Smooth muscle cell (in vitro differentiated cells): ENCODE measurements at regions not wholly inside any gene's neighbourhood (a gene's known extent, or its start where the extent isn't known, plus 50 kb on each side); places are given as distances from the start of the nearest gene placed in this dataset.

Source experiments
- DNase-seq: peaks from one replicate; lab custom pipeline; 2025; ENCODE audit not compliant: unreplicated experiment; lab: John Stamatoyannopoulos, UW
- H2AFZ ChIP-seq: fragments of 200-600 bp; sonication (generic); 2 replicates; pipeline ENCODE4 v1.6.0; 2016; ENCODE audit warnings: antibody characterized with exemption, low read depth, mild to moderate bottlenecking
- H3F3A ChIP-seq: fragments of 200-600 bp; sonication (generic); 2 replicates; pipeline ENCODE4 v1.6.0; 2017; ENCODE audit warnings: antibody characterized with exemption, low read depth
- H3K27ac ChIP-seq: fragments of 200-600 bp; sonication (generic); 2 replicates; pipeline ENCODE4 v1.5.1; 2016; ENCODE audit warnings: low read depth, mild to moderate bottlenecking
- H3K27me3 ChIP-seq: fragments of 200-600 bp; sonication (generic); 2 replicates; pipeline ENCODE4 v1.6.1; 2016; ENCODE audit warnings: low read depth, mild to moderate bottlenecking
- H3K36me3 ChIP-seq: fragments of 200-600 bp; sonication (generic); 2 replicates; pipeline ENCODE4 v1.5.1; 2016; ENCODE audit warnings: low read depth
- H3K4me1 ChIP-seq: fragments of 200-600 bp; sonication (generic); 2 replicates; pipeline ENCODE4 v1.5.1; 2016; ENCODE audit warnings: low read depth
- H3K4me2 ChIP-seq: fragments of 200-600 bp; sonication (generic); 2 replicates; pipeline ENCODE4 v1.6.0; 2016; ENCODE audit warnings: mild to moderate bottlenecking
- H3K4me3 ChIP-seq: fragments of 200-600 bp; sonication (generic); 2 replicates; pipeline ENCODE4 v1.5.1; 2016; ENCODE audit warnings: mild to moderate bottlenecking
- H3K79me2 ChIP-seq: fragments of 200-600 bp; sonication (generic); 2 replicates; pipeline ENCODE4 v1.6.0; 2016; ENCODE audit warnings: low read depth, mild to moderate bottlenecking
- H3K9ac ChIP-seq: fragments of 200-600 bp; sonication (generic); 2 replicates; pipeline ENCODE4 v1.6.0; 2016; ENCODE audit warnings: low read depth
- H3K9me3 ChIP-seq: fragments of 200-600 bp; sonication (generic); replicated peaks from 2 replicates; pipeline ENCODE4 v1.5.1; 2016; ENCODE audit warnings: low read depth
- H4K20me1 ChIP-seq: fragments of 200-600 bp; sonication (generic); 2 replicates; pipeline ENCODE4 v1.6.0; 2016; ENCODE audit warnings: low read depth
- WGBS: methylation state at CpG from one replicate; pipeline ENCODE4 v1.1.7; 2016; ENCODE audit warnings: low lambda C conversion rate; 5-methylcytosine and 5-hydroxymethylcytosine counted together
- TF ChIP-seq, protein P1 (sequence below): fragments of 200-600 bp; sonication (generic); IDR thresholded peaks from 2 replicates; pipeline ENCODE4 v1.5.1; 2017; ENCODE audit warnings: borderline replicate concordance, mild to moderate bottlenecking, antibody characterized with exemption; ENCODE audit not compliant: insufficient read depth, poor library complexity, severe bottlenecking

DNA sequence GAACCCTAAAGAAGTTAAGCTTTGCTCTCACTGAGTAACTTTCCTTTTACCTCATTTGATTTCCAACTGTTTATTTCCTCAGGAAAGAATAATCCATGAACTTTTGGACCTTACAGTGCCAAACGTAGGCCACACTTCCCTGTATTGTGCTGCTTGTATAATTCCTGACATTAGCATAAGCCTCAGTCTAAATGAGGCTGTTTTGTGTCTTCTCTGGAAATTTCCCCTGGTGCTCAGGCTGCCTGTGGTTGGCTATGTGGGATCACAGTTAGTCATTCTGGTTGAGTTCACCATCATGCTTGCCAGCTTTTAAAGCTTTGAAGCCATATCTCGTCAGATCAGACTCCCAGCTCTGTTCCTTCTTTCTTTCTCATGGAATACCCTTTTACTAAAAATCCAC lies 107.0 kb downstream of the FAM76B start:
- Histone ChIP-seq H3K4me1 (peaks cover 10% of the 10 kb centered on the region), H3K36me3 (no peaks in the 10 kb centered on the region), H4K20me1 (no peaks in the 10 kb centered on the region), H3K27me3 (no peaks in the 10 kb centered on the region), H3K9ac (no peak overlapping the region), H3K4me2 (peak overlapping the region; percentile 17), H3K9me3 (no peaks in the 10 kb centered on the region), H3F3A (peaks cover 6% of the 10 kb centered on the region), H3K27ac (peak overlapping the region; percentile 59), H2AFZ (peak overlapping the region; percentile 39), H3K4me3 (no peak overlapping the region), H3K79me2 (no peaks in the 10 kb centered on the region)
- TF ChIP-seq, protein P1, sequence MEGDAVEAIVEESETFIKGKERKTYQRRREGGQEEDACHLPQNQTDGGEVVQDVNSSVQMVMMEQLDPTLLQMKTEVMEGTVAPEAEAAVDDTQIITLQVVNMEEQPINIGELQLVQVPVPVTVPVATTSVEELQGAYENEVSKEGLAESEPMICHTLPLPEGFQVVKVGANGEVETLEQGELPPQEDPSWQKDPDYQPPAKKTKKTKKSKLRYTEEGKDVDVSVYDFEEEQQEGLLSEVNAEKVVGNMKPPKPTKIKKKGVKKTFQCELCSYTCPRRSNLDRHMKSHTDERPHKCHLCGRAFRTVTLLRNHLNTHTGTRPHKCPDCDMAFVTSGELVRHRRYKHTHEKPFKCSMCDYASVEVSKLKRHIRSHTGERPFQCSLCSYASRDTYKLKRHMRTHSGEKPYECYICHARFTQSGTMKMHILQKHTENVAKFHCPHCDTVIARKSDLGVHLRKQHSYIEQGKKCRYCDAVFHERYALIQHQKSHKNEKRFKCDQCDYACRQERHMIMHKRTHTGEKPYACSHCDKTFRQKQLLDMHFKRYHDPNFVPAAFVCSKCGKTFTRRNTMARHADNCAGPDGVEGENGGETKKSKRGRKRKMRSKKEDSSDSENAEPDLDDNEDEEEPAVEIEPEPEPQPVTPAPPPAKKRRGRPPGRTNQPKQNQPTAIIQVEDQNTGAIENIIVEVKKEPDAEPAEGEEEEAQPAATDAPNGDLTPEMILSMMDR, result no peak
- DNase-seq, result no peak
- WGBS, result 31% methylated on average over 2 of the region's 2 CpGs

DNA sequence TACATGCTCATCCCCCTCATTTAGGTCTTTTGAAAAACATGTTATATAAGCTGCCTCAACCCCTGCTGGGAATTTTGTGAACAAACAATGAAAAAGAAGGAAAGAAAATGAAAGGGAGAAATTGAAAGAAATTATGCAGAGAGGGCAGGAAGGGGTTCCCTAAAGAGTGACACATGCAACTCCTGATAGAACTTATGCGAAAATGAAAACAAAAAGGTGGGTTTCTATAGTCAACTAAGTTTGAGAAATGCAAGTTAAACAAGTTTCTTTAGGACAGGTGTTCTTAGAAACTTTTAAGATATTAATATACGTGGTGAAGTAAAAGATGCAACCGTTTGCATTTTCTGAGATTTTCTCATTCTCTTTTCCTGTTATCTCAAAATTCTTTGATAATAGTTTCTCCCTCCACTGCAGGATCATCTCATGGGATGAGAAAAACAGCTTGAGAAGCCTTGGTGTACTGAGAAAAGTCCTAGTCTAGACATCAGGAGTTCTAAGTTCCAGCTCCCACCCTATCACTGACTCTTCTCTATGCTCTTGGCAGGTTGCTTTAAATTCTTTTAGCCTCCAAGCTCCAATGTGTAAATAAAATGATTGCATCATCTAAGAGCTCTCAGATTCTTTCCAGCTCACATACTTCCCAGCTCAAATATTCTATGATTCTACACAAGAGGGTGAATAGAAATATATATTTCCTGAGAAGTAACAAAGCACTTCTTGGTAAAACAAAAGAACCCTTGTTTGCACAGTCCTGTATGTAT lies 109.2 kb downstream of the FAM76B start:
- 75% methylated on average over 3 of the region's 3 CpGs for WGBS
- H2AFZ ChIP-seq, result peak overlapping the region; percentile 38
- peak overlapping the region; percentile 44 for H3K27ac ChIP-seq
- H3K27me3 ChIP-seq, result no peaks in the 10 kb centered on the region
- H3K4me2 ChIP-seq, result peak overlapping the region; percentile 34
- no peak overlapping the region for H3K4me3 ChIP-seq
- DNase-seq, result no peak
- H3K9me3 ChIP-seq, result no peaks in the 10 kb centered on the region
- H3K4me1 ChIP-seq, result peaks cover 14% of the 10 kb centered on the region
- H3F3A ChIP-seq, result peaks cover 6% of the 10 kb centered on the region
- no peak overlapping the region for H3K9ac ChIP-seq
- TF ChIP-seq, protein P1, result no peak
- no peaks in the 10 kb centered on the region for H3K36me3 ChIP-seq
- no peaks in the 10 kb centered on the region for H3K79me2 ChIP-seq
- no peaks in the 10 kb centered on the region for H4K20me1 ChIP-seq

DNA sequence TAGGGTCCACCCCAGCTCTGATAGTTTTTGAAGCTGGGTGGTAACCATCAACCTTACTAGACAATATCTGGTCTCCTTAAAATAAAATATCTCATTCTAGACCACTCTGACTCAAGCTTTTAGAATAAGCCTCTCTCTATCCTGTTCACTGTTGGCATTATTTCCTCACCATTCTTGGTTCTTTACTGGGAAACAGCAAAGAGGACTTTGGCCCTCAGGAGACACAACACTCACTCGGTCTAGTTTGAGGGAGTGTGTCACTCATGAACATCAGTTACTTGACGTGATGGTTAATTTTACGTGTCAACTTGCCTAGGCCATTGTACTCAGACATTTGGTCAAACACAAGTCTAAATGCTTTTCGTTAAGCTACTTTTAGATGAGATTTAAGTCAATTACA lies 110.6 kb downstream of the FAM76B start:
- Histone ChIP-seq H3K4me1 (peaks cover 27% of the 10 kb centered on the region), H3K27me3 (no peaks in the 10 kb centered on the region), H3K9me3 (no peaks in the 10 kb centered on the region), H3K4me3 (no peak overlapping the region), H2AFZ (no peak overlapping the region), H3K9ac (no peak overlapping the region), H3K36me3 (no peaks in the 10 kb centered on the region), H3F3A (peaks cover 6% of the 10 kb centered on the region), H4K20me1 (no peaks in the 10 kb centered on the region), H3K4me2 (no peak overlapping the region), H3K79me2 (no peaks in the 10 kb centered on the region), H3K27ac (peak overlapping the region; percentile 44)
- DNase-seq, result no peak
- WGBS, result over 99% methylated on average over 4 of the region's 4 CpGs
- TF ChIP-seq, protein P1, result no peak

DNA sequence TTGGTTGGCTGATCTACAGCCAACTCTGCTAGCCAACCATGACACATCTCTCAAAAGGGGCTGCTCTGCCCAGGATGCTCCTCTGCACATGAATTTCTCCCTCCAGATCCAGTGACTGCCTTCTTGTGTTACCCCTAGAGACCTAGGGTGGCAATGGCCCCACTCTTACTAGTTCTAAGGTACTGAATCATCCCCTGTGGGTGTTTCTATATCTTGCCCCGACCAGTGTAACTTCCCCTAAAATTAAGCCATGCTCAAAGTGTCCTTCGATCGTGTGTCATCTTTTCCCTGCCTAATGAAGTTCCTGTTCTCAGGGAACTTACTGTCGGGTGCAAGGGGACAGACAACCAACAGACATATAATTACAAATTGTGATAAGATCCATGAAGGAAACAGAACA lies 113.3 kb downstream of the FAM76B start:
- Histone ChIP-seq H3K27ac (no peak overlapping the region), H3K4me1 (peaks cover 27% of the 10 kb centered on the region), H3K9me3 (no peaks in the 10 kb centered on the region), H3K4me3 (no peak overlapping the region), H3F3A (peaks cover 5% of the 10 kb centered on the region), H2AFZ (no peak overlapping the region), H3K36me3 (no peaks in the 10 kb centered on the region), H3K4me2 (no peak overlapping the region), H4K20me1 (no peaks in the 10 kb centered on the region), H3K9ac (no peak overlapping the region), H3K79me2 (no peaks in the 10 kb centered on the region), H3K27me3 (no peaks in the 10 kb centered on the region)
- WGBS, result 80% methylated on average over 4 of the region's 4 CpGs
- DNase-seq, result no peak
- TF ChIP-seq, protein P1, result no peak
